GM11168 (cell line): ENCODE measurements at regions not wholly inside any gene's neighbourhood (a gene's known extent, or its start where the extent isn't known, plus 50 kb on each side); places are given as distances from the start of the nearest gene placed in this dataset.
"Not testable (repeated sequence)": the region's sequence is repeated elsewhere in the genome, so short reads cannot be mapped to it uniquely, and the experiment has no call there.

Experiments used
- in situ Hi-C: fragments of 300-500 bp; cut with MboI; formaldehyde crosslinking; loops from one replicate; pipeline ENCODE4 v1.12.0; 2022; ENCODE audit warnings: low sequenced_read_pairs; ENCODE audit not compliant: unreplicated experiment

GRCh38 chr11:70888061-70888460 is 364.3 kb downstream of the SHANK2 start:
- in situ Hi-C loops: no loop called here

- in situ Hi-C loops: no loop called here
Observed at GRCh38 chr11:70889411-70889810, 363.0 kb downstream of the SHANK2 start.

GRCh38 chr11:70891844-70892380 is 360.5 kb downstream of the SHANK2 start:
- in situ Hi-C loops: no loop called here

- in situ Hi-C loops: no loop called here
Observed at GRCh38 chr11:70892889-70893288, 359.5 kb downstream of the SHANK2 start.

- in situ Hi-C loops: no loop called here
Observed at GRCh38 chr11:70894566-70895365, 357.6 kb downstream of the SHANK2 start.

- in situ Hi-C loops: no loop called here
Observed at GRCh38 chr11:70895366-70895670, 357.1 kb downstream of the SHANK2 start.

GRCh38 chr11:70897429-70897828 is 354.9 kb downstream of the SHANK2 start:
- in situ Hi-C loops: no loop called here

GRCh38 chr11:70899616-70900015 is 352.8 kb downstream of the SHANK2 start:
- in situ Hi-C loops: no loop called here

GRCh38 chr11:70900540-70900939 is 351.8 kb downstream of the SHANK2 start:
- in situ Hi-C loops: no loop called here

GRCh38 chr11:70901951-70902521 is 350.3 kb downstream of the SHANK2 start:
- in situ Hi-C loops: no loop called here

- in situ Hi-C loops: not testable (repeated sequence)
Observed at GRCh38 chr11:70903229-70903628, 349.1 kb downstream of the SHANK2 start.

GRCh38 chr11:70906101-70906500 is 346.3 kb downstream of the SHANK2 start:
- in situ Hi-C loops: no loop called here

- in situ Hi-C loops: no loop called here
Observed at GRCh38 chr11:70908223-70908622, 344.2 kb downstream of the SHANK2 start.

- in situ Hi-C loops: no loop called here
Observed at GRCh38 chr11:70910835-70911234, 341.5 kb downstream of the SHANK2 start.

- in situ Hi-C loops: no loop called here
Observed at GRCh38 chr11:70912226-70912840, 340.0 kb downstream of the SHANK2 start.

GRCh38 chr11:70913715-70914231 is 338.6 kb downstream of the SHANK2 start:
- in situ Hi-C loops: no loop called here

- in situ Hi-C loops: no loop called here
Observed at GRCh38 chr11:70914496-70914895, 337.9 kb downstream of the SHANK2 start.

- in situ Hi-C loops: no loop called here
Observed at GRCh38 chr11:70915158-70915985, 337.0 kb downstream of the SHANK2 start.

GRCh38 chr11:70916351-70916750 is 336.0 kb downstream of the SHANK2 start:
- in situ Hi-C loops: no loop called here

- in situ Hi-C loops: no loop called here
Observed at GRCh38 chr11:70918242-70918641, 334.1 kb downstream of the SHANK2 start.
